ENCODE measurements at regions not wholly inside any gene's neighbourhood (a gene's known extent, or its start where the extent isn't known, plus 50 kb on each side); places are given as distances from the start of the nearest gene placed in this dataset.

DNA sequence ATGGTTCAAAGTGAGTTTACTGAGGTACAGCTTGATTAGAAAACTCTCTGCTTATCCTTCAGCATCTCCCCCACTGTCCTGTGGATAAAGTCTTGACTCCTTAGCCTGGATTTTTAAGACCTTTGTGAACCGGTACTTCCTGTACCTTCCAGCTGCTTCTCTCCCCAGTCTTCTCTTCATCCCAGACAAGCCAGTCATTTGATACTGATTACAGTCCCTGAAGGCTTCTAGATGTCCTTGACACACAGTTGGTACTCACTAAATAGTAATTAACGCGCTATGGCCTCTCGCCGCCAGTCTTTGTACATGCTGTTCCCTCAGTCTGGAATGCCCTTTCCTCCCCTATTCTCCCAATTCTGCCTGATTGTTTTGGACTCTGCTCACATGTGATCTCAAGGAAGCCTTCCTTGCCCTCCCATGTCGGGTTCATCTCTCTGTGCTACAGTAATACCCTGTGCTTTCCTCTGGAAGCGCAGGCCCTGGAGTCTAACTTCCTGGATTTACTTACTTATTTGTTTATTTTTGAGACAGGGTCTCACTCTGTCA, 50.6 kb upstream of the PTGR2 start:
- H3K27ac Mint-ChIP-seq: no peak overlapping the region
- TF ChIP-seq, protein P1, sequence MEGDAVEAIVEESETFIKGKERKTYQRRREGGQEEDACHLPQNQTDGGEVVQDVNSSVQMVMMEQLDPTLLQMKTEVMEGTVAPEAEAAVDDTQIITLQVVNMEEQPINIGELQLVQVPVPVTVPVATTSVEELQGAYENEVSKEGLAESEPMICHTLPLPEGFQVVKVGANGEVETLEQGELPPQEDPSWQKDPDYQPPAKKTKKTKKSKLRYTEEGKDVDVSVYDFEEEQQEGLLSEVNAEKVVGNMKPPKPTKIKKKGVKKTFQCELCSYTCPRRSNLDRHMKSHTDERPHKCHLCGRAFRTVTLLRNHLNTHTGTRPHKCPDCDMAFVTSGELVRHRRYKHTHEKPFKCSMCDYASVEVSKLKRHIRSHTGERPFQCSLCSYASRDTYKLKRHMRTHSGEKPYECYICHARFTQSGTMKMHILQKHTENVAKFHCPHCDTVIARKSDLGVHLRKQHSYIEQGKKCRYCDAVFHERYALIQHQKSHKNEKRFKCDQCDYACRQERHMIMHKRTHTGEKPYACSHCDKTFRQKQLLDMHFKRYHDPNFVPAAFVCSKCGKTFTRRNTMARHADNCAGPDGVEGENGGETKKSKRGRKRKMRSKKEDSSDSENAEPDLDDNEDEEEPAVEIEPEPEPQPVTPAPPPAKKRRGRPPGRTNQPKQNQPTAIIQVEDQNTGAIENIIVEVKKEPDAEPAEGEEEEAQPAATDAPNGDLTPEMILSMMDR (IDR thresholded peaks at IDR 0.05; ENCODE audit: unreplicated experiment): no peak
- no peaks in the 10 kb centered on the region for H3K27me3 Mint-ChIP-seq (ENCODE audit: low read depth)
- DNase-seq (ENCODE audit: low spot score in 2 of 2, unreplicated experiment in 2 of 2): no peak
- no peaks in the 10 kb centered on the region for H3K9me3 Mint-ChIP-seq
- no peaks in the 10 kb centered on the region for H3K36me3 Mint-ChIP-seq
- H3K4me1 Mint-ChIP-seq: peaks cover 4% of the 10 kb centered on the region
- no peak overlapping the region for H3K4me3 Mint-ChIP-seq

DNA sequence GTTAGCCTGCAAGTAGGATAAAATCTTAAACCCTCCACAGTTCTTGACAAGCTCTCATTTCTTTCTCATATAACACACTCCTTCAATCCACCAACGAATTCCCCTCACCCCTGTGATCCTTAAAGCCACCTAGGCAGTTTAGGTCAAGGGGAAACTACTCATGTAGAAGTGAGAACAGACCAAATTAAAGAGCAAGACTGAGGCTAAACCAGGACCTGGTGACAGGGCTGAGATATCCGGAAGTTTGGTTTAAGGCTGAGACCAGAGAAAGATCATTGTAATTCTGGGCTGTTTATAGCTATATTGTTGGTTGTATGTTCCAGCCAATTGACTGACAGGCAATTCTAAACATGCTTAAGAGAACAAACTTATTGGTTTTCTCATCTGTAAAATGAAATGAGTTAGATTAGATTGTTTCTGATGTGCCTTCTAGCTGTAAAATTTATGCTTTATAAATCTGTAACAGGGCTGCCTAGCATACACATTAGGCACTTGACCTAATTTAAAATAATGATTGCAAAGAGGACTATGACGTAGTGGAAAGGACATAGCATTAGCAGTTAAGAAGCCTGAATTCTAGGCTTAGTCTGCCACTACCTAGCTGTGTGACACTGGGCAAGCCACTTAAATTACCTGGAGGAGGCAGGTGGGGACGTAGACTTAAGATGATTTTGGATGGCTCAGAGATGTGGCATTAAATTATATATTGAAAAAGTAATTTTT, 53.9 kb upstream of the PTGR2 start:
- DNase-seq (ENCODE audit: low spot score in 2 of 2, unreplicated experiment in 2 of 2): no peak
- no peak overlapping the region for H3K27ac Mint-ChIP-seq
- H3K9me3 Mint-ChIP-seq: no peaks in the 10 kb centered on the region

DNA sequence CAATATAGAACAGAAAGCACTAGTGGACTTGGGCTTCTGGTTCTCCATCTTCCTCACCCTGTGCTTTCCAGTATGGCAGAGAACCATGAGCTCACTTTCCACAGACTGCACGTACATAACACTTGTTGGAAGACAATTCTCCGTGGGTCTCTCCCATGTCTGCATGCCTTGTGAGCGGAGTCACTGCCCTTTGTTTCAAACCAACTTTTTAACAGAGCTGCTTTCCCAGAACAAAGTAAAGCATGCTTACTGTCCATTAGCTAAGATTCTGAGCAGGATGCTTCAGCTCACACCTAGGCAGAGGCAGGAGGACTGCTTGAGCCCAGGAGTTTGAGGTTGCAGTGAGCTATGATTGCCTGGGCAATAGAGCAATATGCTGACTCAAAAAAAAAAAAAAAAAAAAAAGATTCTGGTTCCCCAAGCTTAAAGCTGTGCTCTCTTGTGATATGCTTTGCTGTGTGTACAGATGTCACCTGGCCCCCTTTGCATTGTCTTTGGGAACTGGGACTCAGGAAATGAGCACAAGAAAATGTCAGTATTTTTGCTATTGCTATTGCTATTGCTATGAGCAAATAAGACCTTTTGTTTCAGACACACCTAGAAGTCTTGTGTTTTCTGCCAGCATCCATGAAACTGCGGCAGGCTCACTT, 54.6 kb upstream of the PTGR2 start:
- no peaks in the 10 kb centered on the region for H3K36me3 Mint-ChIP-seq
- H3K4me3 Mint-ChIP-seq: no peak overlapping the region
- H3K4me1 Mint-ChIP-seq: peaks cover 20% of the 10 kb centered on the region
- no peaks in the 10 kb centered on the region for H3K9me3 Mint-ChIP-seq
- H3K27ac Mint-ChIP-seq: no peak overlapping the region
- DNase-seq (ENCODE audit: low spot score in 2 of 2, unreplicated experiment in 2 of 2): no peak
- no peaks in the 10 kb centered on the region for H3K27me3 Mint-ChIP-seq (ENCODE audit: low read depth)
- TF ChIP-seq, protein P1 (IDR thresholded peaks at IDR 0.05; ENCODE audit: unreplicated experiment): no peak

More for the DNA sequence above, 53.9 kb upstream of the PTGR2 start:
- Mint-ChIP-seq H3K4me1 (peaks cover 20% of the 10 kb centered on the region), H3K36me3 (no peaks in the 10 kb centered on the region), H3K27me3 (ENCODE audit: low read depth) (no peaks in the 10 kb centered on the region), H3K4me3 (no peak overlapping the region)
- TF ChIP-seq, protein P1 (IDR thresholded peaks at IDR 0.05; ENCODE audit: unreplicated experiment): no peak

DNA sequence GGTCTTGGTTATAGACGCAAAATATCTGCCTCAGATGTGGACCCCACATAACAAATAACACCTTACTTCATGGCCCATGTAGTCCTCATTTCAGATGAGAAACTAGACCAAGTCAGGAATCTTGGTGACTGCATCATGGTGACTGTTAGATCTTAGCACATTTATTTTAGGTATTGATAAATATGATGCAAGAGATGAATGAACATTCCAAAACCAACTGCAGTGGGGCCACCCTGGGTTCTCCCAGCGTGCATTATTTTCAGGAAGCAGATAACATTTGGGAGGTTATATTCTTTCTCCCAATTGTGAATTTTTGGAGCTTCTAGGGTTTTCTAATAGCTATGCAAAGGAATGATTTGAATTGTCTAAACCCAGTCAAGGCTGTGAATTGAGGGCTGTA, 55.2 kb upstream of the PTGR2 start:
- TF ChIP-seq, protein P1 (IDR thresholded peaks at IDR 0.05; ENCODE audit: unreplicated experiment): no peak
- H3K36me3 Mint-ChIP-seq: no peaks in the 10 kb centered on the region
- peaks cover 20% of the 10 kb centered on the region for H3K4me1 Mint-ChIP-seq
- H3K27me3 Mint-ChIP-seq (ENCODE audit: low read depth): no peaks in the 10 kb centered on the region
- H3K27ac Mint-ChIP-seq: no peak overlapping the region
- no peaks in the 10 kb centered on the region for H3K9me3 Mint-ChIP-seq
- H3K4me3 Mint-ChIP-seq: no peak overlapping the region
- DNase-seq (ENCODE audit: low spot score in 2 of 2, unreplicated experiment in 2 of 2): no peak

DNA sequence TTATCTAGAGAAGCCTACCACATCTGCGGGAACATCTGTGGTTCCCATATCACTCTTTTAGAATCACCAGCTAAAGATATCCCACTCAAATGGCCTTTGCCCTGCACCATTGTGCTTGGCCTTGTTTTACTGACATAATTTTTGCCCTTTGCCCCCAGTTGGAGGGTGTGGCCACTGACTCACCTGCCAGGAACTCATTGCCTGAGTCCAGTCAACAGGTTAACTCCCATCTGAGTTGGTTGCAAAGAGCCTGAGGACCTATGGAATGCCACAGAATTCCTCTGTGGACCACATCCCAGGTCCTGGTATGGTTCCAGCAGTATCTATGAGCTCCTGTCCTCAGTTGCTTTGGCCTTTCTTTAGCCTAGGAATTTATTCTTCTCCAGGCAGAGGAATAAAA, 55.7 kb upstream of the PTGR2 start:
- Mint-ChIP-seq H3K4me1 (peaks cover 20% of the 10 kb centered on the region), H3K9me3 (no peaks in the 10 kb centered on the region), H3K36me3 (no peaks in the 10 kb centered on the region), H3K4me3 (no peak overlapping the region), H3K27ac (no peak overlapping the region), H3K27me3 (ENCODE audit: low read depth) (no peaks in the 10 kb centered on the region)
- DNase-seq (ENCODE audit: low spot score in 2 of 2, unreplicated experiment in 2 of 2): no peak
- TF ChIP-seq, protein P1 (IDR thresholded peaks at IDR 0.05; ENCODE audit: unreplicated experiment): no peak
